HG03108 (cell line): ENCODE measurements at regions not wholly inside any gene's neighbourhood (a gene's known extent, or its start where the extent isn't known, plus 50 kb on each side); places are given as distances from the start of the nearest gene placed in this dataset.

Experiments used
- ATAC-seq: cut with Tn5 transposase; IDR thresholded peaks from one replicate; pipeline ENCODE4 v1.9.1; 2021; ENCODE audit warnings: moderate library complexity; ENCODE audit not compliant: unreplicated experiment

DNA sequence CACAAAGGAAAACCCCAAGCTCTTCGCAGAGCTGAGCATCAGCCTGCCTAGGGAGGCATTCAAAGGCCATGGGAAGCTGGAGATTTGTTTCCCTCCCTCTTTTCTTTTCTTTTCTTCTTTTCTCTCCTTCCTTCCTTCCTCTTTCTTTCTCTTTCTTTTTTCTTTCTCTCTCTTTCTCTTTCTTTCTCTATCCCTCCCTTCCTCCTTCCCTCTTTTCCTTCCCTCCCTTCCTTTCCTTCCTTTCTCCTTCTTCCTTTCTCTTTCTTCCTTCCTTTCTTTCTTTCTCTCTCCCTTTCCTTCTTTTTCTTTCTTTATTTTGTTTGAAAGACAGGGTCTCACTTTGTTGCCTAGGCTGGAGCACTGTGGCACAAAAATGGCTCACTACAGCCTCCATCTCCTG, 168.4 kb upstream of the ARL4C start:
- no peak for ATAC-seq

DNA sequence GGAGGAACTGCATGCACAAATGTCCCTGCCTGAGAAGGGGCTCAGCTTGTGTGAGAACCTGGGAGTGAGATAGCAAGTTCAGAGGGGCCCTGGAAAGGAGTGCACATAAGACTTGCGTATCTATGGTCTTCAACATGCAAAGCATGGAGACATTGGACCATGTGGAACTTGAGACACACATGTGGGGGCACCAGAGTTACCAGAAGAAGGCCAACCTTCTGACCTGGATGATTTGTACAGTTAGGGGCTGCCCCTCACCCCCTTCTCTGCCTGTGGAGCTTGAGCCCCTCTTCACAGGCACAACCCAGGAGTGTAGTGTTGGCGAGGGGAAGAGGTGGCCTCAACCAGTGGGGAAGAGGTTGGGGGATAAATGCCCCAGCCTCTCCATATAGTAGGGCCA, 165.0 kb upstream of the ARL4C start:
- ATAC-seq: no peak

DNA sequence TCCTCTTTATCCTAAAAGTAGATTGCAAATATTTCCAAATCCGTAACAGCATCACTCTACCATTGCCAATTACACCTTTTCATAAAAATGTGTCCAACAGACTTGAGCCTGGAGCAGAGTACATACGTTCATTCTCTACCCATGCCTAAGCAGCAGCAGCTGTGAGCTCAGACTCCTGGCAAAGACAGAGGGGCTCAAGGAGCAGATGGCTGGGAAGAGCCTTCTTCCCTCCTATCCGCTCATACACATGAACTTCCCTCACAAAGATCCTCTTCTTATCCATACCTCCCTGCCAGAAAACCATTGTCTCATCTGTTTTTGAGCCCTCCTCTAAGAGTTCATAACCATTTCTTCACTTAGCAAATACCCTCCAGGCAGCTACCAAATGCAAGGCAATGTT, 164.3 kb upstream of the ARL4C start:
- ATAC-seq: no peak

DNA sequence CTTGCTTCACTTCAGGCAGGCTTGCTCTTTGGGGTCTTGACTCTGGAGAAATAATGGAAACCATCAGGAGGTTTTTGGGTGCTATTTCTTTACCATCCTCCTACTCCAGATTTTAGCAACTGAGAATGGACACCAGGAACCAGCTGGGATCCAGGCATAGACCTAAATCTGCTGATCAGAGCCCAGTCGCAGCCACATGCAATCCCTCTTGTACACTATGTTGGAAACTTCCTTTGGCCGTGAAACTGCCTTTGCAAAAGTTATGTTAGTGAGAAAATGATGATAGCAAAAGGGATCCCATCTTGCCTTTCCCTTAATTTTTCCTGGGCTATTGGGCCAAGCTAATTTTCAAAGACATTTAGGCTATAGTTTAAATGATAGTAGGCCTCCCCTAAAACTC, 158.8 kb upstream of the ARL4C start:
- no peak for ATAC-seq

DNA sequence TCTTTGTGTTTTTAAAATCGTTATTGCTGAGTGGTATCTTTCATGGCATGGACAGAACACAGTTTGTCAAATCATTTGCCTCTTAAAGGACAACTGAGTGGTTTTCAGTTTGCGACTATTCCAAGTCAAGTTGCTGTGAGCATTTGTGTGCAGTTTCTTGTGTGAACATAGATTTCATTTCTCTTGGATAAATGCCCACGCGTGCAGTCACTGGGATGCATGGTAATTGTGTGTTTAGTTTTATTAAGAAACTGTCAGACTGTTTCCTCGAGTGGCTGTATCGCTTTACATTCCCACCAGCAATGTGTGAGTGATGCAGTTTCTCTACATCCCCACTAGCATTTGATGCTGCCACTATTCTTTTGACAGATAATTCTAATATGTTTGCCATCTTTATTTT, 154.0 kb upstream of the ARL4C start:
- no peak for ATAC-seq

DNA sequence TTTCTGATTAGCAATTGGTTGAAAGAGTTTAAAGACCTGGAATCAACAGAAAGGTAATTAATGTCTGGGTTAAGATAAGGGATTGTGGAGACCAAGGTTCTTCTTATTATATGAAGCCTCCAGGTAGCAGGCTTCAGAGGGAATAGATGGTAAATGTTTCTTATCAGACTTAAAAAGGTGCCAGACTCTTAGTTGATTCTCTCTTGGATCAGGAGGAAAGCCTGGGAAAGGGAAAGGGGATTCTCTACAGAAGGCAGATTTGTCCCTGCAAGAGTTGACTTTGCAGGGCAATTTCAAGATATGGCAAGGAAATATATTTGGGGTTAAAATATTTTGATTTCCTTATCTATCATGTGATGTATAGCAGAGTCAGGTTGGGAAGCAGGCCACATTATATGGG, 153.1 kb upstream of the ARL4C start:
- no peak for ATAC-seq

DNA sequence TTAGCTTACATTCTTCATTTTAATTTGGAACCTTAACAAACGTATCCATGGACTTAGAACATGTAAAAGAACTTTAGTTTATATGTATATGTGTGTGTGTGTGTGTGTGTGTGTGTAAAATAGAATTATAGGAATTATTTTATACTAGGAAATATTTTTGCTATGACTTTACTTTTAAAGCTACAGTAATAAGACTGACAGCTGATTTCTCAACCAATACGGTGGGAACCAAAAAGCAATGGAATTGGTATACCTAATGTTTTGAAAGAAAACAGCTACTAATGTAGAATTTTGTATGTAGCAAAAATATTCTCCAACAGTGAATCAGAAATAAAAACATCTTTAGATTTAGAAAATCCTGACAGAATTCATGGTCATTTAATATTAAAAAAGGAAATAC, 146.5 kb upstream of the ARL4C start:
- no peak for ATAC-seq

DNA sequence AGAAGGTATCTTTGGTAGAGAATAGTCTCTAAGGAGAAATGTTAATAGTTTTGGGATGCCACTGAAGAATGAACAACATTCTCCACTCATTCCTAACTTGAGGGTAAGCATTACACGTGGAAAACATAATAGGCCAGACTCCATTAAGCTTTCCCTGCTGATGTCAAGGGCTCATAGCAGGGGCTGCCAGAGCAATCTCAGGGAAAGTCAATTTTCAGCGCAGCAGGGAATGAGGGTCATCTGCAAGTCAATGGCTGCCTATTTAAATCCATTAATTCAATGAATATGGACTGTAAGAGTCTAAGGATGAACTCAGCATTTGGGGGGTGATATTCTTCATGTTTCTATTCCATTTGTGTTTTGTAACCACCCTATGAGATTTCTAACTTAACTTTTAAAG, 144.2 kb upstream of the ARL4C start:
- no peak for ATAC-seq

DNA sequence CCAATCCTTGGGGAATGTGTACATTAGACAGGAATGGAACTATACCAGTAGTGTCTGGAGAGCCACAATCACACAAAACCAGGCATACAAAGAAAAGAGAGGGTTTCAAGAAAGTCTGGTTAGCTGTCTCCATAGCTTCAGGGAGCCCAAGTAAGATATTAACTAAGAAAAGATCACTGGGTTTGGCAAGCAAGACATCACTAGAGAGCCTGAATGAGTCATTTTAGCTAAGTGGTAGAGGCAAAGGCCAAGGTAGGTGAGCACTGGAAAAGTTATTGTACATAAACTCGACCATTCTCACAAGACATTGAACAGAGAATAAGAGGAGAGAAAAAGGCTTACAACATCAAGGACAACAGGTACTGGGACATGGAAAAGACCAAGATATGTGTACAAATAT, 143.8 kb upstream of the ARL4C start:
- ATAC-seq: no peak

DNA sequence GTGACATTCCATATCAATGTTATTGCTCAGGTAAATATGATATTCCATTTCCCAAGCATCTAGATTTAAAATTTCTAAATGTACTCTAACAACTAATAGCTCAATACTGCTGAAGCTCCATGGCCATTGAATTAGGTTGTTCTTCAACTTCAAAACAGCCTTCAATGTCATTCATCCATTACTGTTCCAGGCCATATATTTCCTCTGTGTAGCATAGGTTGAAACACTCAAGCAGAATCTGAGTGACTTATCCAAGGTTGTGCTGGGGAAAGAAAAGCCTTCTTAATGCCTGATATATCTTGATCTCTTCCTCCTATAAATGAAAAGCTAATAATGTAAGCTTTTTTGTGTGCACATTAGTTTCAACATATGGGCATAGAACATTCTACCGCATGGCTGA, 142.1 kb upstream of the ARL4C start:
- ATAC-seq: no peak

DNA sequence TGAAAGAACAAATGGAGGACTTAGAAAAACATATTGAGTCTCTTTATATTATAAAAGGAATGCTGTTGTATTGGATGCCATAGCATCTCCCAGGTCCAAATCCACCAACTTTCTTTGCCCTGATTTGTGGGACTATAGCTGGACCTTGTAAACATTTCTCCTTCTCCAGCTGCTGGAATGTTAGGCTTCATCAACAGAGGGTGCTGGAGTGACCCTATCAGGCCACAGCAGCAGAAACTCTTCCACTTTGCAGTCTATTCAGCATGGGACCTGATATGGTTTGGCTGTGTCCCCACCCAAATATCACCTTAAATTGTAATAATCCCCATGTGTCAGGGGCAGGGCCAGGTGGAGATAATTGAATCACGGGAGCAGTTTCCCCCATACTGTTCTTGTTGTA, 138.4 kb upstream of the ARL4C start:
- no peak for ATAC-seq

DNA sequence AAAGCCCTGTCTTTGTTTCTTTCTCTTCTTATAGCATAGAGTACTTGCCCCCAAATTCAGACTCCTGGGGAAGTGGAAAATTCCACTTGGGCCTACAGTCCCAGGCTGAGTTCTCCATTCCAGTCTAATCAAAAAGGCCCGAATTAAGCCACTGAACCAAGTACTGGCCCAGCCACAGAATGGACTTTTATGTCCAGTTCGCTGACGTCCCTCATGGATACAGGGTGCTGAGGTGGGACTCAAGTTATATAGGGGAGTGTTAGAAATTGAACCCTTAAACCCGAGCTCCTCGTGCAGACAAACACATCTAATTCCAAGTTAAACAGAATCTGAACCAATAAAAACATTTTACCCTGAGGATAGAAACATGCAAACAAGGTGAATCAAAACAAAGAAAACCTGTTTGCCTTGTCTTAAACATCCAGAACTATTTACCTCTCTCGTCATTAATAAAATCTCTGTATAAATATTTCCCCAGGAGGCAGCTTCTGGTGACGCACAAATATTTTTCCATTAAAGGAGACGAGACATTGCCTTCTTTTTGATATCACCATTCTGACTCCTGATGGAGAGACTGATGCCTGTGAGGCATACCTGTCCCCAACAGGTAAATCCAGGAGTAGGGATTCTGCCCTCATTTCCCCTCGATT, 136.8 kb upstream of the ARL4C start:
- no peak for ATAC-seq

DNA sequence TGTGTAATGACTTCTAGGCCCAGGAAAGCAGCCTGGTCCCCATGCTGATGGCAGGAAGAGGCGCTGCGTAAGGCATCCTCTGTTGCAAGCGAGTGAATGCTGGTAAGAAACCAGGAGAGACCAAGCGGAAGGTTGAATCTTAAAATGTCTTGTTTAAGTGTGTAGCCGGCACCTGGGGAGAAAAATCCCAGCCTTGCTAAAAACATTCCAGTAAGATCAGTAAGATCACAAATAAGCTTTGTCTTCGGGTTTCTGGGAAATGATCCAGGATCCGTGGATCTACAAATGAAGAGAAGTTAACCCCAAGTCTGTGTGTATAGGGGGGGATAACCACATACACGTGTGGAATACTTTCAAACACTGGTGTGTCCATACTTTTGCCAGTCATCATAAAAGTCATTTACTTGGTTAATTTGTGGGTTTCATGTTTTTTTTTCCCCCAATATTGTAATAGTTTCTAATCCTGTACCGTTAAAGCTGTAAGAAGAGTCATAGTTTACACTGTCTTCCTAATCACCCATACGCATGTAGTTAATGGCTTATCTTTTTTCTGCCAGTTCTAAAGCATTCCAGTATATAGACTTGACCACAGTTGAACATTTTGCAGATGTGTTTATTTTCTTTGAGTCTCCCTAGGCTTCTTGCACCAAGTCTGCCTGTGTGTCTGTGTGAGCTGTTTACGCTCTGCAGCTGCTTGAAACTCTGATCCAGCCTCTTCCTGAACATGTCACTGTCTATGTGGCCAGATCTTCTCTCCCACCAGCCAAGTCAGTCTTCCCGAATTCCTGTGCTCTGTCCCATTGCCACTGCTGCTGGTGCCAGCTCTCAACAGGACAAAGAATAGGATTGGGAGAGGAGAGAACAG, 135.9 kb upstream of the ARL4C start:
- ATAC-seq: no peak

DNA sequence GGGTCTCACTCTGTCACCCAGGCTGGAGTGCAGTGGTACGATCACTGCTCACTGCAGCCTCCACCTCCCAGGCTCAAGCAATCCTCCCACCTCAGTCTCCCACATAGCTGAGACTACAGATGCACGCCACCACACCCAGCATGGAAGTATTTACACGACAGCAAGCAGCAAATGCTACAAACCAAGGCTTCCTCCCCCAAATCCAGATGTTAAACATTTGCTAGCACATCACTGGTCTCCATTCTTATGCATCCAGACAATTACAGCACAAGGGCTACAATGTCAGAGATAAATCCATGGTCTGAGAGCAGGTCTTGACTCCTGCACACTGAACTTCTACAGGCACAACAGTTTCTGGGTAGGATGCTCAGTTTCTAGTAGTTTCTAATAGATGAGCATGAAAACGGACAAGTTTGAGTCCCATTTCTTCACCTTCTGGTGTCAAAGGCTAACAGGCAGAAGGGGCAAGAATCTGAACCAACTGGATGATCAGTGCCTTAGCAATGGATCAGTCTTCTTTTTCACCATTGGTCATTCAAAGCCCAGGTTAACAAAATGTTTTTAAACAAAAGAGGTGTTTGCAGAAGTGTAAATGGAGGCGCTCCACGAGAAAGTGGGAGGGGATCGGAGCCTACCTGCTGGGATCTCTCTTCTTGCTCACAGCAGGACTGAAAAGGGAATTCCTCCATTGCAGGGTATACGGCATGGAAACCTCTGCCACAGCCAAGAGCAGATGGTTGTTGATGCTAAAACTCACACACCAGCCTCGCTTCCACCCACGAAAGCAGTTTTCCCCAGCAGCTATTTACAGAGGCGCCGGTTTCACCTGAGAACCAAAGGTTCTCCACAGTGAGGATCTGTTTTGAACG, 135.0 kb upstream of the ARL4C start:
- ATAC-seq: no peak

DNA sequence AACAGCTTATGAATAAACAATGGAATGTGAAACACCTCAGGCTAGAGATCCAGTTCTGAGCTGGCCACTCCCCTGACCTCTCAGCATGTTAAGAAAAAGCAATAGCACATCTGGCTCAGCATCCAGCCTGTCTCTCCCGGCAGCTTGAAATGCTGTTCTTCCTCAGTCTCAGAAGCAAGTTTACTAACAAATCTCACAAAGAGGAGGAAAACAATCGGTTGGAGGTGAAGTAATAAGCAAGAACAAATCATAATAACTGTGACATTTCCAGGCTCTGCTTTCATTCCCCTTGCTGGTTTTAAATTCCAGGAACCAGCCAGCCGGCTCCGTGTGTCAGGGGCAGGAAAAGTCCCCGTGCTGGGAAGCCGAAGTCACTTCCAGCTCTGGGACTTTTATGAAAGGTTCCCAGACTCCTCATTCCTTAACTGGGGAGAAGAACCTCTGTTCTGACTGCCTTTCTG, 133.9 kb upstream of the ARL4C start:
- ATAC-seq: no peak

DNA sequence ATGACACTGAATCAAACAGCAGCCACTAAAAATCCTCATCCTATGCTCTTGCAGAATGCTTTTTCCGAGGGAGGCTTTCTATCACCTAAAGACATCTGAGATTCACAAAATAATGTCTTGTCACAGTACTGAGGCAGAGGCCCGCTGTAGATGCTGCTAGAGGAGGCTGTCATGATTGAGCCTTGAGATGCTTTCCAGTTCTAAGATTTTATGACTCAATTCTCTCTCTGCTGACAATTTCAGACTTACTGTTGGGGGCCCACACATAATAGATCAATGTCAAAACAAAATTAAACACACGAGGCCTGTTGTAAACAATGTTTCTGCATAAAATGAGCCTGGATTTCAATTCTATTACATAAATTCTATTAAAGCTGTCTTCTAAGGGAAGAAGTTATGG, 132.7 kb upstream of the ARL4C start:
- ATAC-seq: no peak

DNA sequence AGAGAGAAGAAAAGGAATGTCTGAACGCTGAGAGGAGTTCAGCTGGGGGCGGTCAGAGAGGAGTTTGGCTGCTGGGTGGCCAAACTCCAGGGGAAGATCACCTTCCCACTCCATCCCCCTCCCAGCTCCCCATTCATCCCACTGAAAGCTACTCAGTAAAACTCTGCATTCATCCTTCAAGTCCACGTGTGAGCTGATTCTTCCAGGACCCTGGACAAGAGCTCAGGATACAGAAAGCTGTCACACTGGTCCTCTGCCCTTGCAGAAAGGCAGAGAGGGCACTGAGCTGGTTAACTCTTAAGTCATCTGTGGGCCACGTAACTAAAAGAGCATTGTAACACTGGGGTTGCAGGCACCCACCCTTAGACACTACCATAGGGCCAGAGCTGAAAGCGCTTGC, 132.1 kb upstream of the ARL4C start:
- no peak for ATAC-seq

DNA sequence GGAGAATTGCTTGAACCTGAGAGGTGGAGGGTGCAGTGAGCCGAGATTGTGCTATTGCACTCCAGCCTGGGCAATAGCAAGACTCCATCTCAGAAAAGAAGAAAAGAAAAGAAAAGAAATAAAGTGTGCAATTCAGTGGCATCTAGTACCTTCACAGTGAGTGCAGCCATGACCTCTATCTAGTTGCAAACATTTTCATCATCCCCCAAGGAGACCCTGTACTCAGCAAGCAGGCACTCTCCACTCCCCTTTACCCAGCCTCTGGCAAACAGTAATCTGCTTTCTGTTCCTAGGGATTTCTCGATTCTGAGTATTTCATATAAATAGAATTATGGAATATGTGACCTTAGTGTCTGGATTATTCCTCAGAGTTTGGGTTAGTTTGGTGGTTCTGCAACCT, 130.4 kb upstream of the ARL4C start:
- no peak for ATAC-seq

DNA sequence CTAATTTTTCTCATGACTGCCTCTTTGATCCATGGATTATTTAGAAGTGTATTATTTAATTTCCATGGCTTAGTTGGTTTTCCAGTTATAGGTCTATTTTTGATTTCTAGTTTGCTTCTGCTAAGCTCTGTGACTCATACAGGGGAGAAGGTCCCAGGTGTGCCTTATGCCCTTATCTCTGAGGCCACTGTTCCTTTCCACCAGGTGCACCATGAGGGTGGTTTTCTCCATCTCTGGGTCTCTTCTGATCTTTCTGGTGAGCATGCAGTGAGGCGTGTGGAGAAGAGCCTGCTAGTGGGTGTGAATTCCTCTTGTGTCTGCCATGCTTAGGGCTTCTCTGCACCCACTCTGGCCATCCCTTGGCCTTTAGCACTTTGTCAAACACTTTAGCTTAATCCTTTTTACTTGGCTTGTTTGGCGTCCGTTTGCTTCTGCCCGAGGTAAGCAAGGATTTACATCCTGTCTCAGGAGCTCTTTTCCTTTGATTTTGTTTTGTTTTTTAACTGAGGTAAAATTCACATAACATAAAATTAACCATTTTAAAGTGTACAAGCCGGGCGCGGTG, 129.8 kb upstream of the ARL4C start:
- no peak for ATAC-seq

DNA sequence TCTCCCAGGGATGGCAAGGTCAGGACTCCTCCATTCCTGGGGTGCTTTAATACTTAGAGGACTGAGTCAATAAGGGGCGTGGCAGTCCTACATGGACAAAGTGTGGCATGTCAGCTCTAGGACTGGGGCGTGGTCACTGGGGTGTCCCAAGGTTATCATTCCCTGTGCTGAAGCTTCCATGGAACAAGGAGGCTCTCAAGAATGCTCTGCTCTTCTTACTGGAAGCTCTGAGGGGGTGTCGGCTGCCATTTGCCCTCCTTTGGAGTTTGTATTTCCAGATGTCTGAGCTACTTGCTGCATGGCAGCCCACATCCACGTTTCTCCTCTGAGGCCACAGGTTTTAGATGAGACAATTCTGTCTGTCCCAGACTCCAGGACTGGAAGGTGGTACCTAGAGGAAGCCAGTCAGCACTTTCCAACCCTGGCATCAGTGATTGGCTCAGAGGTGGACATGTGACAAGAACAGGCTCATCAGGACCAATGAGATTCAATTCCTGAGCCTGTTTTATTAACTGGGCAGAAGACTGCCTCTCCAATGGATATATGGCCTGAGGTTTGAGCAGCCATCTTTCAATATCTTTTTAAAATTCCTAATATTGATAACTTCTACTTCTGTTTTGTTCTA, 128.9 kb upstream of the ARL4C start:
- no peak for ATAC-seq

DNA sequence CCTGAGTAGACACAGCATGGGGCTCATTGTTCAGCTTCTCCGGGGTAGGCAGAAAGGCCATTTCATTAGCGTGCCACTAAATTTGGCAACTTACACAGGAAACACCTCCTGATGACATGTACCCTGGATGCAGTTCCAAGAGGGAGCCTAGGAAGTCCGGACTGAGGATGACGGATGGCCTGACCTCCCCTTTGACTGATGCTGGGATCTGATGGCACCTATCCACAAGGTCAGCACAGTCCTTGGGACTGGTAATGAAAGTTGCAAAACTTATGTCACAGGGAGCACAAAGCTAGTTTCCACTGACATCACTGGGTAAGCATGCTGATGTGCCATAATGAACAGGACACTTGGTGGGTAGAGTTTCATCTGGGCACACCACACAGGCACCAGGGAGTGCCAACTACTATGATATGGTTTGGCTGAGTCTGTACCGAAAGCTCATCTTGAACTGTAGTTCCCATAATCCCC, 126.7 kb upstream of the ARL4C start:
- no peak for ATAC-seq
